ENCODE measurements at regions not wholly inside any gene's neighbourhood (a gene's known extent, or its start where the extent isn't known, plus 50 kb on each side); places are given as distances from the start of the nearest gene placed in this dataset.

DNA sequence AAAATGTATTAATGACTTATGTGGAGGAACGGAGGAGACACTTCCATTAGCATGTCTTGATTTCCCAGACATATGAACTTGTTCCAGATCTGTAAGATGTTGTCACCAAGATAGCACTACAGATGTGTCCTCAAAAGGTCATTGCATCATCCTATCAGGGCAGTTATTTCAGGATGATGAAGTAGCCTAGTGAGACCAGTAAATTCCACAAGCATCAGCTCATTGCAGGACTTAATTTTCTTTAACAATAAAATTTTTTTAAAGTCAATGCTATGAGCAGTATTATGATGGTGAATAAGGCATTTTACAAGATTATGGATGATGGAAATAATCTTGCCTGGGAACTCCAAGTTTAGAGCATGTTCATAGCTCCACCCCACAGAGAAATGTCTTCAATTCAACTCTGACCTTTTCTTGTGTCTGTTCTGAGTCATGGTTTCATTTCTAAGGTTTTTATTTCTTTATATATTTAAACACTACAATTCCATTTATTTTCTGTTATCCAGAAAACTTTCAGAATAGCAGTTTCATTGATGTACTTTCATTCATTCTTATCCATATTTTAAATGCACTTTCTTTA is 1203.3 kb upstream of the CELF2 start:
- peak; percentile 54 for DNase-seq (ENCODE audit: low read depth)
- Histone ChIP-seq H3K9me3 (ENCODE audit: insufficient read depth, low read depth, low read length) (no peaks in the 10 kb centered on the region), H2AFZ (ENCODE audit: low read depth, low read length) (peak overlapping the region; percentile 13), H3K79me2 (ENCODE audit: insufficient read depth, low read length) (no peaks in the 10 kb centered on the region), H3K9ac (ENCODE audit: low read length) (no peak overlapping the region), H3K4me3 (ENCODE audit: insufficient read depth, low read depth, low read length) (no peak overlapping the region), H3K4me1 (ENCODE audit: insufficient read depth, low read length) (no peaks in the 10 kb centered on the region), H3K36me3 (ENCODE audit: insufficient read depth, low read length) (no peaks in the 10 kb centered on the region), H3K27ac (ENCODE audit: low read depth, low read length) (peak overlapping the region; percentile 31), H3K4me2 (ENCODE audit: low read length) (no peak overlapping the region), H3K27me3 (ENCODE audit: insufficient read depth, low read length) (no peaks in the 10 kb centered on the region), H4K20me1 (ENCODE audit: insufficient read depth, low read length) (no peaks in the 10 kb centered on the region)
- FAIRE-seq, result no peak
- peak overlapping the region; percentile 4 for H3K27ac Mint-ChIP-seq (ENCODE audit: unreplicated experiment)
- no peak overlapping the region for H3K4me3 Mint-ChIP-seq (ENCODE audit: unreplicated experiment)
- H3K4me1 Mint-ChIP-seq (ENCODE audit: low read depth, unreplicated experiment), result peaks cover 5% of the 10 kb centered on the region
- H3K36me3 Mint-ChIP-seq (ENCODE audit: low read depth, unreplicated experiment), result no peaks in the 10 kb centered on the region
- H3K9me3 Mint-ChIP-seq (ENCODE audit: unreplicated experiment), result no peaks in the 10 kb centered on the region
- TF ChIP-seq EZH2 (IDR thresholded peaks at IDR 0.05; ENCODE audit: insufficient read depth, low read length), result no peak
- no peak for TF ChIP-seq CTCF (IDR thresholded peaks at IDR 0.05; ENCODE audit: insufficient read depth, low read depth, low read length)
- H3K27me3 Mint-ChIP-seq (ENCODE audit: low read depth, unreplicated experiment), result peaks cover 2% of the 10 kb centered on the region

DNA sequence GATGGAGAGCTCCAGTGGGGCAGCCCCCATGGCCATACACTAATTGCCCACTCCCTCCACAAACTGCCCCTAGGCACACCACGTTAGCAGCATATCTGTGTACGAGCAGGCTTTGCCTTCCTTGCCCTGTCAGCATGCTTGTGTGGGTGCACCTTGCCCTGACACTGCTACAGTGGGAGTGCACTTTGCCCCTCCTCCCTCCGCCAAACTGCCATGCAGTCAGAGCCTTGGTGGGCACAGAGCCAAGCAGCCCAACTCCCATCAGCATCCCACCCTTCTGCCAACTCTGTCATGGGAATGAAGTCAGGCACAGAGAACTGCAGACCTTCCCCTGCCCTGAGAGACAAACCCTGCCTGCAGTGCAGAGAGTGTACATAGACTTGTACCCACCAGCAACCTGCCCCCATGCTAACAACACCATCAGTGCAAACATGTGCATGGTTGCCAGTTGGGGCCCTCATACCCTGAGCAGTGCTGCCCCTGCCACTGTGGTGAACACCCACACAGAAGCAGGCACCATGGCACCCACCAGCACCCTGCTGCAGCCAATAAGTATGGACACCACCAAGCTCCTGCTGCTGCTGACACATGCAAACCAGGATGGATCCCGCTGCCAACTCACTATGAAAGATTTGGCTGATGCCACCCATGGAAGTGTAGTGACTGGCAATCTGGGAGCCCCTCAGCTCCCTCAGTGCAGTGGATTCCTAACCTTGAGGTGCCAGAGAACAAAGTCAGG is 1197.7 kb upstream of the CELF2 start:
- Histone ChIP-seq H3K9ac (ENCODE audit: low read length) (no peak overlapping the region), H3K79me2 (ENCODE audit: insufficient read depth, low read length) (no peaks in the 10 kb centered on the region), H3K9me3 (ENCODE audit: insufficient read depth, low read depth, low read length) (no peaks in the 10 kb centered on the region), H3K27me3 (ENCODE audit: insufficient read depth, low read length) (no peaks in the 10 kb centered on the region), H3K4me2 (ENCODE audit: low read length) (no peak overlapping the region), H3K4me1 (ENCODE audit: insufficient read depth, low read length) (no peaks in the 10 kb centered on the region), H3K27ac (ENCODE audit: low read depth, low read length) (no peak overlapping the region), H3K4me3 (ENCODE audit: insufficient read depth, low read depth, low read length) (no peak overlapping the region), H4K20me1 (ENCODE audit: insufficient read depth, low read length) (no peaks in the 10 kb centered on the region), H3K36me3 (ENCODE audit: insufficient read depth, low read length) (no peaks in the 10 kb centered on the region), H2AFZ (ENCODE audit: low read depth, low read length) (no peak overlapping the region)
- Mint-ChIP-seq H3K4me1 (ENCODE audit: low read depth, unreplicated experiment) (peaks cover 7% of the 10 kb centered on the region), H3K27me3 (ENCODE audit: low read depth, unreplicated experiment) (peaks cover 4% of the 10 kb centered on the region), H3K4me3 (ENCODE audit: unreplicated experiment) (no peak overlapping the region), H3K27ac (ENCODE audit: unreplicated experiment) (no peak overlapping the region), H3K36me3 (ENCODE audit: low read depth, unreplicated experiment) (no peaks in the 10 kb centered on the region), H3K9me3 (ENCODE audit: unreplicated experiment) (peaks cover 4% of the 10 kb centered on the region)
- TF ChIP-seq CTCF (IDR thresholded peaks at IDR 0.05; ENCODE audit: insufficient read depth, low read depth, low read length), result no peak
- TF ChIP-seq EZH2 (IDR thresholded peaks at IDR 0.05; ENCODE audit: insufficient read depth, low read length), result no peak
- DNase-seq (ENCODE audit: low read depth), result no peak
- no peak for FAIRE-seq
